Keratinocyte (primary cell): ENCODE measurements at regions not wholly inside any gene's neighbourhood (a gene's known extent, or its start where the extent isn't known, plus 50 kb on each side); places are given as distances from the start of the nearest gene placed in this dataset.

ENCODE experiments used
- DNase-seq: peaks from one replicate; pipeline ENCODE4 v3.0.0-alpha.2; 2011; ENCODE audit warnings: low read depth, missing footprints, low spot score
- FAIRE-seq: peaks from 2 replicates; lab custom pipeline; 2011; peaks lifted over from hg19 to GRCh38; lab: Jason Lieb, UNC
- H2AFZ ChIP-seq: 2 replicates; pipeline ENCODE4 v1.6.0; 2012; ENCODE audit warnings: low read length, control low read depth, inconsistent platforms; ENCODE audit not compliant: control insufficient read depth
- H3K27ac ChIP-seq: 2 replicates; pipeline ENCODE4 v1.5.1; 2011; ENCODE audit warnings: low read length; ENCODE audit not compliant: control insufficient read depth, insufficient read depth
- H3K27me3 ChIP-seq: 3 replicates; pipeline ENCODE4 v1.6.0; 2011; ENCODE audit warnings: low read length; ENCODE audit not compliant: control insufficient read depth, insufficient read depth; ENCODE audit errors: extremely low read depth
- H3K36me3 ChIP-seq, 2 experiments: 2 replicates in 1 of 2; 3 replicates in 1 of 2; pipeline ENCODE4 v1.5.1; 2011; ENCODE audit warnings: low read length in 2 of 2, mild to moderate bottlenecking in 1 of 2; ENCODE audit not compliant: control insufficient read depth in 2 of 2, insufficient read depth in 2 of 2; ENCODE audit errors: extremely low read depth in 1 of 2
- H3K4me1 ChIP-seq: 3 replicates; pipeline ENCODE4 v1.5.1; 2011; ENCODE audit warnings: low read length; ENCODE audit not compliant: control insufficient read depth, insufficient read depth; ENCODE audit errors: extremely low read depth
- H3K4me2 ChIP-seq: 3 replicates; pipeline ENCODE4 v1.6.0; 2011; ENCODE audit warnings: low read depth, low read length; ENCODE audit not compliant: control insufficient read depth, insufficient read depth; ENCODE audit errors: extremely low read depth
- H3K4me3 ChIP-seq, 3 experiments: fragments of 200-600 bp in 1 of 3; sonication (generic) in 1 of 3; 2 replicates in 2 of 3; 3 replicates in 1 of 3; pipeline ENCODE4 v1.5.1; 2011 to 2016; ENCODE audit warnings: low read length in 3 of 3, mild to moderate bottlenecking in 3 of 3, control low read depth in 2 of 3, inconsistent platforms in 1 of 3, low read depth in 1 of 3, mixed read lengths in 1 of 3, mixed run types in 1 of 3, moderate library complexity in 1 of 3; ENCODE audit not compliant: control insufficient read depth in 2 of 3, insufficient read depth in 2 of 3; ENCODE audit errors: extremely low read depth in 1 of 3
- H3K79me2 ChIP-seq: 2 replicates; pipeline ENCODE4 v1.6.0; 2012; ENCODE audit warnings: low read length; ENCODE audit not compliant: control insufficient read depth, insufficient read depth
- H3K9ac ChIP-seq: 3 replicates; pipeline ENCODE4 v1.6.0; 2011; ENCODE audit warnings: low read length; ENCODE audit not compliant: control insufficient read depth, insufficient read depth; ENCODE audit errors: extremely low read depth
- H3K9me1 ChIP-seq: 3 replicates; pipeline ENCODE4 v1.6.0; 2011; ENCODE audit warnings: low read length; ENCODE audit not compliant: control insufficient read depth, insufficient read depth; ENCODE audit errors: extremely low read depth
- H3K9me3 ChIP-seq: 2 replicates; pipeline ENCODE4 v1.5.1; 2012; ENCODE audit warnings: low read depth, low read length; ENCODE audit not compliant: control insufficient read depth
- H4K20me1 ChIP-seq: 3 replicates; pipeline ENCODE4 v1.6.0; 2011; ENCODE audit warnings: low read length; ENCODE audit not compliant: control insufficient read depth, insufficient read depth; ENCODE audit errors: extremely low read depth
- CTCF ChIP-seq, 3 experiments: IDR thresholded peaks in 1 of 3; conservative IDR thresholded peaks in 1 of 3; optimal IDR thresholded peaks in 1 of 3; 2 replicates in 2 of 3; 3 replicates in 1 of 3; pipeline versions ENCODE3 to v1.5.1; 2011; ENCODE audit warnings: low read length in 3 of 3, mild to moderate bottlenecking in 3 of 3, moderate library complexity in 2 of 3, control low read depth in 1 of 3, inconsistent platforms in 1 of 3; ENCODE audit not compliant: insufficient read depth in 2 of 3; ENCODE audit errors: extremely low read depth in 1 of 3
- EZH2 ChIP-seq: IDR thresholded peaks from one replicate; pipeline ENCODE4 v1.6.1; 2012; ENCODE audit warnings: inconsistent platforms, mild to moderate bottlenecking, low read length, moderate library complexity
- dilution Hi-C: fragments of 300-500 bp; cut with MboI; formaldehyde crosslinking; loops from one replicate; pipeline ENCODE4 v1.7.0; 2020; ENCODE audit warnings: low sequenced_read_pairs; ENCODE audit not compliant: extremely low pct_ligation_motif_present

- Histone ChIP-seq H3K4me2 (no peak overlapping the region), H3K27ac (no peak overlapping the region), H3K9me1 (no peaks in the 10 kb centered on the region), H3K4me3 (no peak overlapping the region), H3K9me3 (no peaks in the 10 kb centered on the region), H3K36me3 (no peaks in the 10 kb centered on the region), H3K4me1 (peaks cover 3% of the 10 kb centered on the region), H3K79me2 (no peaks in the 10 kb centered on the region), H2AFZ (no peak overlapping the region), H3K9ac (no peak overlapping the region), H4K20me1 (no peaks in the 10 kb centered on the region), H3K27me3 (no peaks in the 10 kb centered on the region)
- no peak for TF ChIP-seq EZH2
- TF ChIP-seq CTCF (optimal IDR thresholded peaks at IDR 0.05 in 1 of 3, IDR thresholded peaks at IDR 0.05 in 1 of 3, conservative IDR thresholded peaks at IDR 0.05 in 1 of 3; ENCODE audit: extremely low read depth in 1 of 3, insufficient read depth in 2 of 3, low read length in 3 of 3), result no peak
- DNase-seq (peak; percentile 44), FAIRE-seq (peak; percentile 44)
- dilution Hi-C loops, result no loop called here
Observed at GRCh38 chr2:144132357-144132756, 387.6 kb downstream of the ZEB2 start.

- H2AFZ ChIP-seq, result no peak overlapping the region
- TF ChIP-seq CTCF (optimal IDR thresholded peaks at IDR 0.05 in 1 of 3, IDR thresholded peaks at IDR 0.05 in 1 of 3, conservative IDR thresholded peaks at IDR 0.05 in 1 of 3; ENCODE audit: extremely low read depth in 1 of 3, insufficient read depth in 2 of 3, low read length in 3 of 3), result no peak
- TF ChIP-seq EZH2, result no peak
- FAIRE-seq, result no peak
- H3K27me3 ChIP-seq, result no peaks in the 10 kb centered on the region
- peaks cover 3% of the 10 kb centered on the region for H3K4me1 ChIP-seq
- DNase-seq, result no peak
- H3K27ac ChIP-seq, result no peak overlapping the region
- no peak overlapping the region for H3K4me2 ChIP-seq
- no peaks in the 10 kb centered on the region for H3K79me2 ChIP-seq
- H3K36me3 ChIP-seq, result no peaks in the 10 kb centered on the region
- H4K20me1 ChIP-seq, result no peaks in the 10 kb centered on the region
- no peak overlapping the region for H3K4me3 ChIP-seq
- H3K9me1 ChIP-seq, result no peaks in the 10 kb centered on the region
- dilution Hi-C loops, result no loop called here
- no peaks in the 10 kb centered on the region for H3K9me3 ChIP-seq
- H3K9ac ChIP-seq, result no peak overlapping the region
Observed at GRCh38 chr2:144131042-144131441, 388.9 kb downstream of the ZEB2 start.
